Esophagus muscularis mucosa (tissue), 4 donors: ENCODE measurements at regions not wholly inside any gene's neighbourhood (a gene's known extent, or its start where the extent isn't known, plus 50 kb on each side); places are given as distances from the start of the nearest gene placed in this dataset.

Source experiments
- DNase-seq: peaks from one replicate; pipeline ENCODE4 v3.0.0-alpha.2; 2017; ENCODE audit errors: extremely low spot score
- H3K27ac ChIP-seq, 4 donors: fragments of 200-600 bp; sonication (generic); replicated peaks in 1 of 4; 1 replicate in 3 of 4; 2 replicates in 1 of 4; pipeline ENCODE4 v1.5.1; 2016 to 2019; ENCODE audit warnings: mild to moderate bottlenecking in 1 of 4
- H3K27me3 ChIP-seq, 4 donors: fragments of 200-600 bp; sonication (generic); one replicate each; pipeline versions ENCODE4 v1.5.1 to v1.6.0; 2016 to 2019
- H3K36me3 ChIP-seq, 4 donors: fragments of 200-600 bp; sonication (generic); one replicate each; pipeline ENCODE4 v1.5.1; 2016 to 2019
- H3K4me1 ChIP-seq, 4 donors: fragments of 200-600 bp; sonication (generic); one replicate each; pipeline ENCODE4 v1.5.1; 2016 to 2019
- H3K4me3 ChIP-seq, 4 donors: fragments of 200-600 bp; sonication (generic); 1 replicate in 2 of 4; 2 replicates in 2 of 4; pipeline ENCODE4 v1.5.1; 2016 to 2019; ENCODE audit warnings: mild to moderate bottlenecking in 4 of 4, moderate library complexity in 1 of 4
- H3K9me3 ChIP-seq, 4 donors: fragments of 200-600 bp; sonication (generic); 1 replicate in 3 of 4; 2 replicates in 1 of 4; pipeline ENCODE4 v1.5.1; 2016 to 2019
- CTCF ChIP-seq, 3 experiments: fragments of 200-600 bp in 2 of 3; fragments of 450-650 bp in 1 of 3; sonication (generic) in 2 of 3; IDR thresholded peaks; one replicate each; pipeline ENCODE4 v1.5.1; 2017 to 2019; ENCODE audit warnings: antibody characterized with exemption in 3 of 3, mild to moderate bottlenecking in 2 of 3, moderate library complexity in 1 of 3
- EP300 ChIP-seq: sonication (generic); formaldehyde crosslinking; IDR thresholded peaks from one replicate; pipeline ENCODE4 v1.6.1; 2017; ENCODE audit warnings: antibody characterized with exemption
- POLR2A ChIP-seq: fragments of 450-650 bp; IDR thresholded peaks from one replicate; pipeline ENCODE4 v1.6.1; 2017; ENCODE audit warnings: antibody characterized with exemption, moderate library complexity, mild to moderate bottlenecking, low read depth
- POLR2AphosphoS5 ChIP-seq, 2 donors: sonication (generic); formaldehyde crosslinking; IDR thresholded peaks; one replicate each; pipeline ENCODE4 v1.6.1; 2017; ENCODE audit warnings: antibody characterized with exemption in 2 of 2
- WGBS: methylation state at CpG from one replicate; pipeline ENCODE4 v1.1.5; 2018; 5-methylcytosine and 5-hydroxymethylcytosine counted together
- intact Hi-C: fragments of 100-400 bp; cut with DNase I; formaldehyde crosslinking; loops from one replicate; pipeline ENCODE4 v1.15.1; 2023

DNA sequence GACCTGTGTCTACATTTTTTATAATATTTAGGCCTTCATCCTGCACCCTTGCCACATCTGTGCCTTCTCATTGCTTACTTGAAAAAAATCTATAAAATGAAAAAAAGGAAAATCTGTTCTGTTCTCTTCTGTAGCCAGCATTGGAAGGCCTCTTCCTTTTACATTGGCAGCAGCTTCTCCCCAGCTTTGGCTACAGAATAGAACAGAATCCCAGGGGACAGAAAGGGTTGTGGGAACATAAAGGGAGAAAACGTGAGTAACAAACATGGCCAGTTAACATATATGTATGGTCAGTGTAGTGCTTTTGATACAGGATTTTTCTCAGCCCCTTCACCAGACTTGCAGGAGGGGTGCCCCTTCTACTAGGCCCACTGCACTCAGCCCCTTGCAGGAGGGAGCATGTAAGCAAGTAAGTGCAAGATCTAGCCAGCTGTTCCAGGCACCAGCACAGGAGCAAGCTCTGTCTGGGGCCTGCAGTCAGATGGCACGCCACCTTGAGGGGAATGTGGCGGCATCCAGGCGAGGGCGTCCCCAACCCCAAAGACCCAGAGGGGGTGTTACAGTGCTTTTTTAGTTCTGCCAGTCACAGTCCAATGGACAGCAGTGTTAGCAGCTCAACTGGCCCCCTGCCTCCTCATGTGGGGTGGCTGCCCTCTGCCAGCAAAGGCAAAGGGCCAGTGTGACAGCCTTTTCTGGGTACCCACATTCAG is 330.5 kb upstream of the ZNF462 start:
- DNase-seq, result no peak
- H3K27me3 ChIP-seq, result no peaks in the 10 kb centered on the region
- H3K4me1 ChIP-seq, result peaks cover 0 to 2% (median 0%) of the 10 kb centered on the region in 4 donors
- 93% methylated on average over 5 of the region's 5 CpGs for WGBS
- intact Hi-C loops, result no loop called here
- H3K9me3 ChIP-seq, result no peaks in the 10 kb centered on the region
- no peak overlapping the region for H3K27ac ChIP-seq
- no peak overlapping the region for H3K4me3 ChIP-seq
- no peaks in the 10 kb centered on the region for H3K36me3 ChIP-seq
- TF ChIP-seq POLR2AphosphoS5 (IDR thresholded peaks at IDR 0.05), result no peak

- DNase-seq, result no peak
- Histone ChIP-seq H3K36me3 (no peaks in the 10 kb centered on the region), H3K4me1 (peaks cover 0 to 2% (median 0%) of the 10 kb centered on the region in 4 donors), H3K27me3 (no peaks in the 10 kb centered on the region), H3K27ac (no peak overlapping the region), H3K9me3 (no peaks in the 10 kb centered on the region), H3K4me3 (no peak overlapping the region)
- WGBS, result 88% methylated on average over 3 of the region's 3 CpGs
- TF ChIP-seq CTCF (IDR thresholded peaks at IDR 0.05) (no peak), EP300 (no peak), POLR2A (no peak), POLR2AphosphoS5 (IDR thresholded peaks at IDR 0.05) (no peak)
- intact Hi-C loops, result no loop called here
These were observed 328.2 kb upstream of the ZNF462 start for GRCh38 chr9:106534800-106535199.

GRCh38 chr9:106535439-106535838 is 327.5 kb upstream of the ZNF462 start:
- intact Hi-C loops, result no loop called here
- no peak for DNase-seq
- Histone ChIP-seq H3K9me3 (no peaks in the 10 kb centered on the region), H3K4me1 (peaks cover 0 to 2% (median 0%) of the 10 kb centered on the region in 4 donors), H3K27me3 (no peaks in the 10 kb centered on the region), H3K27ac (no peak overlapping the region), H3K4me3 (no peak overlapping the region), H3K36me3 (no peaks in the 10 kb centered on the region)
- TF ChIP-seq CTCF (IDR thresholded peaks at IDR 0.05), result no peak
- TF ChIP-seq POLR2AphosphoS5 (IDR thresholded peaks at IDR 0.05), result no peak
- TF ChIP-seq POLR2A, result no peak
- TF ChIP-seq EP300, result no peak
- WGBS, result 22% methylated on average over 1 of the region's 1 CpG

DNA sequence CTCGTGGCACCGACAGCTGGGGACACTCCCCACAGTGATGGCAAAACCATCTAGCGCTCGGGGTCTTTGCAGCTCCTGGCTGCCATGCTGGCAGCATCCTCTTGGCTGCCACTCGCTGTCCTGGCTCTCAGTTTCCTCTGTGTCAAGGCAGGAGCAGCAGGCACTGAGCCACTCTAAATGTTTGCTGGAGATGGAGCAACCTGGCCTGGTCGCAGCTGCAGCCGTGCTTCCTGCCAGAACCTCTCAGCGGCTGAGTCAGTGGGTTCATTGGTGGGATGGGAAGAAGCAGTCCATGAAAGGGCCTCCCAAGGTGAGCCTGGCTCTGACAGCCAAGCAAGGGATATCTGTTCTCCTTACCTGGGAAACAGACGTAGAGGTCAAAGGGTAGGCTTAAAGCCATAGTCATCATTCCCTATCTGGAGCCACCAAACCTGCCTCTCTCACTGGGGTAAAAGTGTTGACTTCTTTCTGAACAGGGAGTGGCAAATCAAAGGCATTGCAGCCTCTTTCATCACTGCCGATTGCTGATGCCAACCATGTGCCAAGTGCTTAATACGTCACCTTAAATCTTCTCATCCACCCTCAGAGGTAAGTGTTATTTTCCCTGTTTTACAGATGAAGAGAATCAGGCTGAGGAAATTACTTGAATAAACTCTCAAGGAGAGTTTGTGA is 304.8 kb upstream of the ZNF462 start:
- no peak overlapping the region for H3K4me3 ChIP-seq
- H3K9me3 ChIP-seq, result peaks cover 0 to 14% (median 3%) of the 10 kb centered on the region in 4 donors
- no peak for TF ChIP-seq CTCF (IDR thresholded peaks at IDR 0.05)
- no peak for TF ChIP-seq POLR2AphosphoS5 (IDR thresholded peaks at IDR 0.05)
- no peak for TF ChIP-seq POLR2A
- no peak for TF ChIP-seq EP300
- H3K4me1 ChIP-seq, result no peaks in the 10 kb centered on the region
- no peak overlapping the region for H3K27ac ChIP-seq
- H3K36me3 ChIP-seq, result no peaks in the 10 kb centered on the region
- H3K27me3 ChIP-seq, result no peaks in the 10 kb centered on the region
- no peak for DNase-seq
- 70% methylated on average over 6 of the region's 11 CpGs for WGBS
- intact Hi-C loops, result no loop called here

DNA sequence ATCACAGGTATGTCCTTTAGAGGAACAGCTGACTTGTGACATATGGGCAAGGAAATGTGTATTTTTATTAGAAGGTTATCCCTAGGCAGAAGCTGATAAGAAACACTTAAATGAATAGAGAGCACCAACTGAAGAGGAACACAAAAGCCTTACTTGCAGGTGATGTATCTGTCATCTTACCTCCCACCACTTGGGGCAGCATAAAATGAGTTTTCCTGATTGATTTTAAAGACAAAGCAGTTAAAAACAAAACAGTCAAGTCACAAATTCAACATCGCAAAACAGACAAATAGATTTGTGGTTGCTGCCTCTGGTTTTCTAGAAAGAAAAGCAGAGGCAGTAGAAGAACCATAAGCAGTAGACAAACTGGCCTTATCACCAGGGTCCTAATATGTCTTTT is 302.4 kb upstream of the ZNF462 start:
- 94% methylated on average over 1 of the region's 1 CpG for WGBS
- no peak for DNase-seq
- intact Hi-C loops, result no loop called here
- Histone ChIP-seq H3K36me3 (peaks cover 0 to 3% (median 0%) of the 10 kb centered on the region in 4 donors), H3K4me1 (no peaks in the 10 kb centered on the region), H3K9me3 (peaks cover 0 to 2% (median 0%) of the 10 kb centered on the region in 4 donors), H3K27me3 (no peaks in the 10 kb centered on the region), H3K27ac (no peak overlapping the region), H3K4me3 (no peak overlapping the region)
- TF ChIP-seq POLR2A (no peak), POLR2AphosphoS5 (IDR thresholded peaks at IDR 0.05) (no peak), EP300 (no peak)
